ENCODE measurements at regions not wholly inside any gene's neighbourhood (a gene's known extent, or its start where the extent isn't known, plus 50 kb on each side); places are given as distances from the start of the nearest gene placed in this dataset.

GRCh38 chr21:20591284-20591683 is 406.9 kb upstream of the NCAM2 start:
- TF ChIP-seq POLR2A (IDR thresholded peaks at IDR 0.05; ENCODE audit: low read depth) (no peak), CTCF (IDR thresholded peaks at IDR 0.05) (no peak), POLR2AphosphoS5 (IDR thresholded peaks at IDR 0.05) (no peak), EP300 (IDR thresholded peaks at IDR 0.05) (no peak)
